HG03135 (cell line): ENCODE measurements at regions not wholly inside any gene's neighbourhood (a gene's known extent, or its start where the extent isn't known, plus 50 kb on each side); places are given as distances from the start of the nearest gene placed in this dataset.
A peak's percentile ranks its signal among the peaks of the same experiment; 100 is the strongest.
"Not testable (repeated sequence)": the region's sequence is repeated elsewhere in the genome, so short reads cannot be mapped to it uniquely, and the experiment has no call there.

ENCODE experiments used
- ATAC-seq: cut with Tn5 transposase; IDR thresholded peaks from one replicate; pipeline ENCODE4 v1.9.1; 2021; ENCODE audit warnings: mild to moderate bottlenecking, moderate library complexity; ENCODE audit not compliant: unreplicated experiment

GRCh38 chr12:131213896-131214442, 260.3 kb downstream of the ADGRD1 start:
- ATAC-seq: no peak

- ATAC-seq: not testable (repeated sequence)
Observed at GRCh38 chr12:131214936-131215335, 261.2 kb downstream of the ADGRD1 start.

- not testable (repeated sequence) for ATAC-seq
Observed at GRCh38 chr12:131216587-131216986, 262.9 kb downstream of the ADGRD1 start.

GRCh38 chr12:131217024-131217586, 263.4 kb downstream of the ADGRD1 start:
- no peak for ATAC-seq

GRCh38 chr12:131218026-131218922, 264.6 kb downstream of the ADGRD1 start:
- no peak for ATAC-seq

- ATAC-seq: no peak
Observed at GRCh38 chr12:131218923-131219669, 265.4 kb downstream of the ADGRD1 start.

- no peak for ATAC-seq
Observed at GRCh38 chr12:131219670-131220330, 266.1 kb downstream of the ADGRD1 start.

- ATAC-seq: no peak
Observed at GRCh38 chr12:131220331-131220685, 266.6 kb downstream of the ADGRD1 start.

- no peak for ATAC-seq
Observed at GRCh38 chr12:131221061-131221956, 267.6 kb downstream of the ADGRD1 start.

- no peak for ATAC-seq
Observed at GRCh38 chr12:131221957-131222328, 268.2 kb downstream of the ADGRD1 start.

- peak; percentile 50 for ATAC-seq
Observed at GRCh38 chr12:131222329-131223139, 268.8 kb downstream of the ADGRD1 start.

GRCh38 chr12:131223171-131223761, 269.6 kb downstream of the ADGRD1 start:
- ATAC-seq: no peak

- no peak for ATAC-seq
Observed at GRCh38 chr12:131223791-131224225, 270.1 kb downstream of the ADGRD1 start.

- not testable (repeated sequence) for ATAC-seq
Observed at GRCh38 chr12:131224226-131225065, 270.7 kb downstream of the ADGRD1 start.

- not testable (repeated sequence) for ATAC-seq
Observed at GRCh38 chr12:131225066-131225380, 271.3 kb downstream of the ADGRD1 start.

- ATAC-seq: no peak
Observed at GRCh38 chr12:131226345-131227265, 272.9 kb downstream of the ADGRD1 start.

- not testable (repeated sequence) for ATAC-seq
Observed at GRCh38 chr12:131227641-131228040, 273.9 kb downstream of the ADGRD1 start.
